Suprapubic skin (tissue), 4 donors: ENCODE measurements at regions not wholly inside any gene's neighbourhood (a gene's known extent, or its start where the extent isn't known, plus 50 kb on each side); places are given as distances from the start of the nearest gene placed in this dataset.

Experiments used
- POLR2A ChIP-seq, 2 donors: fragments of 450-650 bp; IDR thresholded peaks; one replicate each; pipeline ENCODE4 v1.6.1; 2017; ENCODE audit warnings: antibody characterized with exemption in 2 of 2, mild to moderate bottlenecking in 2 of 2, moderate library complexity in 2 of 2
- POLR2AphosphoS5 ChIP-seq, 3 donors: sonication (generic); formaldehyde crosslinking; IDR thresholded peaks; one replicate each; pipeline ENCODE4 v1.6.1; 2017; ENCODE audit warnings: antibody characterized with exemption in 3 of 3
- TF ChIP-seq, protein P1 (sequence below), 2 donors: fragments of 200-600 bp in 1 of 2; fragments of 450-650 bp in 1 of 2; sonication (generic) in 1 of 2; IDR thresholded peaks; one replicate each; pipeline ENCODE4 v1.5.1; 2016 to 2019; ENCODE audit warnings: antibody characterized with exemption in 2 of 2, mild to moderate bottlenecking in 1 of 2, moderate library complexity in 1 of 2

DNA sequence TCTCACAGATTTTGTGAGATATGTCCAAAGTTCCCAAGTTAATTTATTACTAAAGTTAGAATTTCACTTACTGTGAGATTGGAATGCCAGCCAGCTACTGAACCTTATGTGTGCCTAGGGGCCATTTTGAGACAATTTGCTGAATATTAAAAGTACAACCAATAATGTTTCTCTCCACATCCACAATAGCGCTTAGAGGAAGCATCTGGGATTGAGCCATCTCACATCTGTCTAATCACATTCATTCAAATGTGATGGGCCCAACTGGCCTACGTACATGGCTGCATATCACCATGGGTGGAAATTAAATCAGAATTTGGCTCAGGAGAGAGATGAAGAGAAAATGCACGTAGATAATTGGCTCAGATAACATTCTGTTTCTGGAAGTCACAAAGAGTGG lies 1294.0 kb downstream of the AACS start:
- TF ChIP-seq, protein P1, sequence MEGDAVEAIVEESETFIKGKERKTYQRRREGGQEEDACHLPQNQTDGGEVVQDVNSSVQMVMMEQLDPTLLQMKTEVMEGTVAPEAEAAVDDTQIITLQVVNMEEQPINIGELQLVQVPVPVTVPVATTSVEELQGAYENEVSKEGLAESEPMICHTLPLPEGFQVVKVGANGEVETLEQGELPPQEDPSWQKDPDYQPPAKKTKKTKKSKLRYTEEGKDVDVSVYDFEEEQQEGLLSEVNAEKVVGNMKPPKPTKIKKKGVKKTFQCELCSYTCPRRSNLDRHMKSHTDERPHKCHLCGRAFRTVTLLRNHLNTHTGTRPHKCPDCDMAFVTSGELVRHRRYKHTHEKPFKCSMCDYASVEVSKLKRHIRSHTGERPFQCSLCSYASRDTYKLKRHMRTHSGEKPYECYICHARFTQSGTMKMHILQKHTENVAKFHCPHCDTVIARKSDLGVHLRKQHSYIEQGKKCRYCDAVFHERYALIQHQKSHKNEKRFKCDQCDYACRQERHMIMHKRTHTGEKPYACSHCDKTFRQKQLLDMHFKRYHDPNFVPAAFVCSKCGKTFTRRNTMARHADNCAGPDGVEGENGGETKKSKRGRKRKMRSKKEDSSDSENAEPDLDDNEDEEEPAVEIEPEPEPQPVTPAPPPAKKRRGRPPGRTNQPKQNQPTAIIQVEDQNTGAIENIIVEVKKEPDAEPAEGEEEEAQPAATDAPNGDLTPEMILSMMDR (IDR thresholded peaks at IDR 0.05) = no peak
- no peak for TF ChIP-seq POLR2AphosphoS5 (IDR thresholded peaks at IDR 0.05)
- TF ChIP-seq POLR2A (IDR thresholded peaks at IDR 0.05) = no peak
